Sciatic nerve (tissue), 2 donors: ENCODE measurements at regions not wholly inside any gene's neighbourhood (a gene's known extent, or its start where the extent isn't known, plus 50 kb on each side); places are given as distances from the start of the nearest gene placed in this dataset.
"Not testable (repeated sequence)": the region's sequence is repeated elsewhere in the genome, so short reads cannot be mapped to it uniquely, and the experiment has no call there.

Experiments used
- ATAC-seq: fragments of 200-7000 bp; cut with Tn5 transposase; one replicate; pipeline ENCODE4 v1.9.1; 2020; ENCODE audit warnings: mild to moderate bottlenecking, moderate library complexity
- DNase-seq: peaks from one replicate; pipeline ENCODE4 v3.0.0-alpha.2; 2020; ENCODE audit warnings: low spot score
- intact Hi-C: fragments of 100-400 bp; cut with DNase I; formaldehyde crosslinking; loops from one replicate; pipeline ENCODE4 v1.14.2; 2022
- donor health status: DM: no; HTN: no; CAD: no.
- donor health status: DM: no; HTN: no; CAD: no.

DNA sequence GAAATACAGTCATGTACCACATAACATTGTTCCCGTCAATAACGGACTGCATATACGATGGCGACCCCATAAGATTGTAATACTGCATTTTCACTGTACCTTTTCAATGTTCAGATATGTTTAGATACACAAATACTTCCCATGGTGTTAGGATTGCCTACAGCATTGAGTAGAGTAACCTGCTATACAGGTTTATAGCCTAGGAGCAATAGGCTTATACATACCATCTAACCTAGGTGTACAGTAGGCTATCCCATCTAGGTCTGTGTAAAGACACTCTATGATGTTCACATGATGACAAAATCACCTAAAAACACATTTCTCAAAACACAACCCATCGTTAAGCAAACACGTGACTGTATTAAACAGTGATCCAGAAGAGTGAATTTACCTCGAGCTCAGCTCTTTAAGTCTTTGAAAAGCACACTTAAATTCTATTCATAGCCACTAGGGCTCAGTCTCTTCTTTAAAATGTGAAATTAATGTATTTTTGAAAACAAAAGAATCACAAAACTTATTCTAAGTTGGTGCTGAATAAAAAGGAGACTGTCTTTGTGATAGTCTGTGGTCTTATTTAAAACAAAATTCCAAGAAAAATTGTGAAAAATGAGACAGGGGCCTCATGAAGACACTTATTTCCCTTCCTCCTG is 239.1 kb upstream of the ARID2 start:
- intact Hi-C loops = no loop called here
- ATAC-seq (no peak), DNase-seq (no peak)

DNA sequence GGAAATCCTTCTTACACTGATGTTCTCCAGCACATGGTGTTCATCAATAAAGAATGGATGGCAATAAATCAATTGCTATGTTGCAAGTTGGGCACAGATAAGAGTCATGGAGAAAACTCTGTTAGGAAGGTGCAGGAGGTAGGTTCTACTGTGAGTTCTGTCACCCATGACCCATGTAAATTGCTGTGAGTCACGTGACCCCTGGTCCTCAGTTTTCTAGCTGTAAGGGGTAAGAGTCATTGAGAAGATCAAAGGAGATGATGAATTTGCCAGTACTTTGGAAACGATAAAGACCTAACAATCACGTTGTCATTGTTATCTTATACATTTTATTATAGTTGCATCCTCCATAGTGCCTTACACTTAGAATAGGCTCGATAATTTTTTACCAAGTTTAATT is 235.2 kb upstream of the ARID2 start:
- intact Hi-C loops = no loop called here
- ATAC-seq = no peak

DNA sequence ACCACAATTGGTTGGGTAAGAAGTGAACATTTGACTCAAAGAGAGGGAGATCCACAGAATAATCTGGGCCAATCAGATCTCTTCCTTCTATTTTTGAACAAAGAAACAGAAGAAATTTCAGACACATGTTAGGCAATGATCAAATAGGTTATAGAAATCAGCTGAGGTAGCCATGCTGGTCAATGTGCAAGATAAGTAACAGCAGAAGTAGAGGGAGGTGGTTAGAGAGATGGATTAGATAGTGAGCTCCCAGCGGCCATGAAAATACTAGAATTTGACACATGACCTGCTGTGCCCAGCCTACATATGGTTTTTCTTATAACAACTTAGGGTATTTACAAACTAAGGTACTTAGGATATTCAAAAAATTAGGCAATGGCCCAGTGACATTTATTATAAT is 230.9 kb upstream of the ARID2 start:
- ATAC-seq = no peak
- no peak for DNase-seq
- intact Hi-C loops = no loop called here

More for the DNA sequence above, 235.2 kb upstream of the ARID2 start:
- no peak for DNase-seq

DNA sequence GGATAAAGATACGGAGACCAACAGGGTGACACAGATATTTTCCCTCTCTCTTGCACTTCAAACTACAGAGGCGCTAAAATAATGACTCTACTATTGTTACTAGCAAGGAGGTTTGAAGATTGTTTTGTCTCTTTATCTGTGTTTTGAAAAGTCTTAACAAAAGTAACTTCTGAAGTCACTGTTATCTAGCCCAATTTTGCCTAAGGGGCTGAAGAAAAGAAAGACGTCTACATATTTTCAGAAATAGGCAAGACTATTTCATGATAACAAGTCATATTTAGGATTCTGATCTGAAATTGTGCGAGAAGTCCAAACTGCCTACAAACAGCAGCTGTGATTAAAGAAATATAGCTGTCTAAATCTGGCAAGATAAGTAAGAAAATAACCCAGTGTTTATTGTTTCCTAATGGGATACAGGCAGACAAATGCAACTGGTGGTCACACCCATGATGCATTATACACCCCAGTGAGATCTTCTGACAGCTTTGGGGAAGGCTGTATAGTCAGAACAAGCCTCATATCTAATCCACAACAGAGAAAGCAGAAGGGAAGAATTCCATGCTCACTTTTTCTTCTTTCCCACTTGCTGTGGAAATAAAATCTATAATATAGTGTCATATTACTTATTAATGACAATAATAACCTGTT is 226.9 kb upstream of the ARID2 start:
- intact Hi-C loops = no loop called here
- DNase-seq = no peak
- ATAC-seq = no peak

DNA sequence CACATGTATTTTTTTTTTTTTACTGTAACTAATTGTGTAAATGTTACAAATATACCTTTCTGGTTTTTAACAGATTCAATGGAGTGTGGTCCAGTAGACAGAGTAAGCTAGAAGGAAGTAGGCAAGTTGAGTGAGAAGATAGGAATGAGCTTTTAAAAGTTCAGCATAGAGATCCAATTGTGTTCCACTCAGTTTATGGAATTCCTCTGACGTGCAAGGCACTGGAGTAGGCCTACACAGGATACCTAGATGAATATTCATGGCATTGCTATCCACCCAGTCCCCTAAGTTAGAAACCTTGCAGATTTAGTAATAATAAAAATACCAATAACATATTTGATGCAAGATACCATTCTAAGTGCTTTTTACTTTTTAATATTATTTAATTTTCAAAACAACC is 225.6 kb upstream of the ARID2 start:
- DNase-seq (no peak), ATAC-seq (no peak)
- intact Hi-C loops = no loop called here

DNA sequence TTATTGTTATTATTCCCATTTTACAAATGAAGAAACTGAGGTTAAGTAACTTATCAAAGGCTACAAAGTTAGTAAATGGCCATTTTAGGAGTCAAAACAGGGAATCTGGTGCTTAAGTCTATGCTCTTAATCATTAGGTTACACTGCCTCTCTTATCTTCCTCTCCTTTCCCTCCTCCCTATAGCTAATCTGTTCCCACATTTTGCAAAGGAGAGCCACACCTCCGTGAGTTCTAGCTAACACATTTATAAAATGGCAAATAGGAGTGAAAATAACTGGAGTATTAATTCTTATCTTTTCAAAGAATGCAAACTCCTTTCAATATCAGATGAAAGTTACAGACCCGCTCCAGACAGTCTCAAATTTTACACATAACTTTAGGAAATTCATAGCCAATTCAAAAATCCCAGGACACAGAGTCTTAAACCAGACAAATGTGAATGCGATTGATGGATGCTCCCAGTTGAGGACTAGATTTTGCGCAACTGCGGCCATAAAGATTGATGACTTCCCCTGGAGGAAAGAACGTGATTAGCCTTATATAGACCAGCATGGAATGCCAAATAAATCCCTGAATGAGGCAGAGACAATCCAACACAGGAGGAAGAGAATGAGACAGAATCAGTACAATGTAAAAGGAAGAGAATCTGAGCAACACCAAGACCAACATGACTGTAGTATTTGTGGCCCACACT is 225.0 kb upstream of the ARID2 start:
- ATAC-seq (no peak), DNase-seq (no peak)
- intact Hi-C loops = no loop called here

DNA sequence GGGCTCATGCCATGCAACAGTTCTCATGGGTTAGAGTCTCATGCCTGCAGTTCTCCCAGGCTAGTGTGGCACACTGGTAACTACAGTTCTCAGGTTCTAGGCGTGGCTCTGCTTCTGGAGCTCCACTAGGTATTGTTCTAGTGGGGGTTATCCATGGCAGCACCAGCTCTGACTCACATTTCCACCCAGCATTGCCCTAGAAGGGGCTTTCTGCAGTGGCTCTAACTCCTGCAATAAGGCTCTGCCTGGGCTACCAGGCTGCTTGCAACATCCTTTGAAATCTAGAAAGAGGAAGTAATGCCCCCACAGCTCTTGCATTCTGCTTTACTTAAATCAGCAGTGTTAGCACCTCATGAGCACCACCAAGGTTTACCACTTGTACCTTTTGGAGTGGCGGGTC is 220.3 kb upstream of the ARID2 start:
- ATAC-seq (no peak), DNase-seq (no peak)
- intact Hi-C loops = no loop called here

DNA sequence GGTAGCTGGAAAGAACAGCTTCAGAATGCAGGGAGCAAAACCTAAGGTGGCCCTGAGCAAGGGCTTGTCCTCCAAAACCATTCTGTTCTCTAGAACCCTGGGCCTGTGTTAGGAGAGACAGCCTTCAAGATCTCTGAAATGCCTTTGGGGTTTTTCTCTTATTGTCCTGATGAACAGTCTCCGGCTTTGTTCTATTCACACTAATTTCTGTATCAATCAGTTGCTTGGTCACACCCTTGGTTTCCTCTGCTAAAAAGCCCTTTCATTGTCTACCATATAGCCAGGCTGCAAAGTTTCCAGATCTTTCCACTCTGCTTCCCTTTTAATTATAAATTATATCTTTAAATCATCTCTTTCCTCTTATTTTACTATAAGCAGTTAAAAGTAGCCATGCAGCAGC is 219.9 kb upstream of the ARID2 start:
- no peak for ATAC-seq
- intact Hi-C loops = no loop called here
- no peak for DNase-seq

DNA sequence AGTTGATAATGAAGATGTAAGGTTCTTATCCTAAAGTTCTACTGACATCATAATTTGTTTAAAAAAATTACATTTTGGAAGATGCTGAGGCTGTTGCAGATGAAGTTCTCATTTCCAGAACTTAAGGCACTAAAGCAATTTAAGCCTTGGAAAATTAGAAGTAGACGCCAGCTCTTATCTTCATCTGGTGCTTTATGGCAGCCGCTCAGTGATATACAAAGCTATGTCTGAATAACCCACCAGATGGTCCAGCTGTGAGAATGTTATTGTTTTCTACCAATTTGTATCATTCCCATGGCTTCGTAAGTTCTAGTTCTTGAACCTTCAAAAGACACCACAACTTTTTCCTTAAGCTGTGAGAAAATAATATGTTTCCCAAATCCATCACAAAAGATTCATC is 212.1 kb upstream of the ARID2 start:
- DNase-seq = no peak
- no peak for ATAC-seq
- intact Hi-C loops = no loop called here

DNA sequence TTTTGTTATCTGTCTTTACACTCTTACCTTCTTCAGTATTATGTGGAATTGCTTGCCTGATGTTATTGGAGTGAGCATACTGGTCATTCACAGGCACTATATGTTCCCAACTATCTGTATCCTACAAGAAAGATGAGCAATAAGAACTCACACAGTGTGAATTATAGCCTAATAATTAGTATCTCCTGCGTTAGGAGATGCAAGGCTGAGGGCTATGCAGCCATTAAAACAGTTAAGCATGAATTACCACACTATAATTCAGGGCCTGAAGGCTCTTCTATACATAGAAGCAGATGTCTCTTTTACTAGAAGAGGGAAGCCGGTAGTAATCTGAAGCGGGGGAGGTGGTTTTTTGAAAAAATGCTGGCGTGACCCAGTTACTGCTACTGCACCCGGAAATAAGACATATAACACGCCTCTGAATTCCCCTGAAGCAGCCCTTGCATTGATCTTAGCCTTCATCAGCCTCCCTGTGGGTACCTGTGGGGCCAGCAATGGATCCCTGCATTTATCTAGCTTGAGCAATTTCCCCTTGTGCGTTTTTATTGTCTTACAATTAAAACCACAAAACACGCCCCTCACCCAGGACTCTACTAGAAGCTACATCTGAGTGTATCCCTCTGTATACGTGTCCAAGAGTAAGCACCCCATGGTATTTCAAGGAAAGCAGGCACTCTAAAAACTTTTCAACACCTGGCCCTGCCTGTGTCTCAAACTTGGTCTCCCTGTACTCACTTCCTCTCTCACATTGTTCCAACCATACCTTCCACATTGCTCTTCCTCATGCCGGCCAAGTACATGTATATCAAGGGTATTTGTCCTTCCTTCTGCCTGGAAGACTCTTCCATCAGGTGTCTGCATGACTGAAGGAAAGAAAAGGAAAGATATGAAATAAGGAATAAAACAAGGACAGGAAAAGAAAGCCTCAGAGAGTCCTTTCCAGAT is 210.9 kb upstream of the ARID2 start:
- no peak for ATAC-seq
- intact Hi-C loops = no loop called here

DNA sequence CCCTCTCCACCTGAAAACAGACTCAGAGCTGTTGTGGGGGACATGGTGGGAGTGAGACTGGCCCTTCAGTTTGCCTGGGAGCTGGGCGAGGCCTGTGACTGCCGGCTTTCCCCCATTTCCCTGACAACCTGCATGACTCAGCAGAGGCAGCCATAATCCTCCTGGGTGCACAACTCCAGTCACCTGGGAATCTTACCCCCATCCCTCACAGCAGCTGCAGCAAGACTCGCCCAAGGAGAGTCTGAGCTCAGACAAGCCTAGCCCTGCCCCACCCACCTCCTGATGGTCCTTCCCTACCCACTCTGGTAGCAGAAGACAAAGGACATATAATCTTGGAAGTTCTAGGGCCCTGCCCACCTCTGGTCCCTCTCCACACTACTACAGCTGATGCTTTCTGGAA is 207.3 kb upstream of the ARID2 start:
- ATAC-seq = no peak
- intact Hi-C loops = no loop called here
- DNase-seq = no peak

More for the DNA sequence above, 210.9 kb upstream of the ARID2 start:
- no peak for DNase-seq

DNA sequence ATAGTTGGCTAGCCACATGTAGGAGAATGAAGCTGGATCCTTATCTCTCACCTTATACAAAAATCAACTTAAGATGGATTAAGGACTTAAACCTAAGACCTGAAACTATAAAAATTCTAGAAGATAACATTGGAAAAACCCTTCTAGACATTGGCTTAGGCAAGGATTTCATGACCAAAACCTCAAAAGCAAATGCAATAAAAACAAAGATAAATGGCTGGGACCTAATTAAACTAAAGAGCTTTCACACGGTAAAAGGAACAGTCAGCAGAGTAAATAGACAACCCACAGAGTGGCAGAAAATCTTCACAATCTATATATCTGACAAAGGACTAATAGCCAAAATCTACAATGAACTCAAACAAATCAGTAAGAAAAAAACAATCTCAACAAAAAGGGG is 202.7 kb upstream of the ARID2 start:
- intact Hi-C loops, DNase-seq, ATAC-seq: not testable (repeated sequence)

DNA sequence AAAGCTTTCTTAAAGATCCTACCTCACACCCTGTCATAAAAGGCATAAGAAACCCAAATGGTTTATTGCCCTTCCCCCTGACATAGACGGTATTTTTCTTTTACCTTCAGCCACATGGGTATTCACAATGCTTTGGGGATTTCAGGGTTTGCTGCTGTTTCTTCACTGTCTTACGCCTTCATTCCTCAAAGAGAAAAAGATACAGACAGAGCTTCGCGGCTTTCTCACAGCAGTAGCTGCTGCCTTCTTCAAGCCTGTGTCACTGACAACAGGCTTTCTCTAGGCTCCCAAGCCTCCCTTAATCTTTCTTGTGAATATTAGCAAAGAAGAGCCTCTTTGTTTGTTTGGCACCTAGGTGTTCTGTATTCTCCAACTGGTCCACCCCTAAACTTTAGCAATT is 197.4 kb upstream of the ARID2 start:
- DNase-seq (no peak), ATAC-seq (no peak)
- intact Hi-C loops = no loop called here

DNA sequence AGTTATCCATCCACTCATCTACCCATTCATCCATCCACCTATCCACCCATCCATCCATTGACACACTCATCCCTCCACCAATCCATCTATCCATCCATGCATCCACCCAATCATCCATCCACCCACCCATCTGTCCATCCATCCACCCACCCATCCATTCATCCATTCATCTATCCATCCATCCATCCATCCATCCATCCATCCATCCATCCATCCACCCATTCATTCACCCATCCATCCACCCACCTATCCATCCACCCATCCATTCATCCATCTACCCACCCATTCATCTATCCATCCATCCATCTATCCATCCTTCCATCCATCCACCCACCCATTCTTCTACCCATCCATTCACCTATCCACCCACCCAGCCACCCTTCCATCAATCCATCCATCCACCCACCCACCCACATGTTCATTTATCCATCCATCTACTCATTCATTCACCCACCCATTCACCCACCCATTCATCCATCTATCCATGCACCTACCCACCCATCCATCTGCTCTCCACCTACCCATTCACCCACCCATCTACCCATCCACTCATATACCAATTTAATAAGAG is 193.8 kb upstream of the ARID2 start:
- intact Hi-C loops = no loop called here
- ATAC-seq (no peak), DNase-seq (no peak)

DNA sequence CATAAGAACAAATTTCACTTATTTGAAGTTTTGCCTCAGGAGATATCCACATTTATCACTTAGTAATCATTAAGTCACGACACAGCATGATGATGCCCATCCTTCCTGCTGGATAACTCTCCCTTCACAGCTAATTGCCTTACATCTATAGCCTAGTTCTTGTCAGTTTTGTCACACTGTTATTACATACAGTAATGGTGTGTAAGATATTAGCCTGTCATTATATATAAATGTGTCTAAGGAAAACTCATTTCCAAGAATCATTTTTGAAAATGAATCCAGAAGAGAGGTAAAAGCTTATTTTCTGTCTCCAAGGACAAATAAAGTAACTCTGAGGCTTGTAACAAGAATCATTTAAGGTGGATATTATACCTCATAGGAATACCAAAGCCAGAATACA is 193.2 kb upstream of the ARID2 start:
- intact Hi-C loops = no loop called here
- no peak for DNase-seq
- ATAC-seq = no peak

DNA sequence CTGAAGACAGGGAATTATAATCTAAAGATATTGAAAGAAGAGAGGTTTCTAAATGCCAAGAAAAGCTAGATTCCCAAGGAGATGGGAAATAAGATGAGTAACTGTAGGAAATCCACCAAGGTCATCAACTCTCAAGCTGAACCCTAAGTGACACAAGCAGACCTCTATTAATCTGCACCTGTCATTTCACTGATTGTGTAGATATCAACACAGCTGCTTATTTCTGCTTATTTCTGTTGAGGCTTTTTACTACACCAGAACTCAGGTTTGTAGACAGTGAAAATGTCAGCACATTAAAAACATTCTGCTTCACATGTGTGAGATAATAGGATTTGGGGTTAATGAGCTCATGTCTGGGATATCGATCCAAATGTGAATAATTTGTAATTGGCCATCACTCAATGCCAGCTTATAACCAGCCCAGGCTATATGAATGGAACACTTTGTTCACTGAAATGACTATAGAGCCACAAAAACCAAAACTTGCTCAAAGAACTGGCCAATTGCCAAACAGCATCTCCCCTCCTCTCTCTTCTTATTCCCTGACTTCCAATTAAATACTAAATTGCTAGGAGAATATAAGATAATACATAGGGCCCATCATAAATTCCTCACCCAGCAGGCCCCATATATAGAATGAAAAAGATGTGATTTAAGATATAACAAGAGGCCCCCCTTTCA is 188.7 kb upstream of the ARID2 start:
- intact Hi-C loops = no loop called here
- ATAC-seq (no peak), DNase-seq (no peak)

DNA sequence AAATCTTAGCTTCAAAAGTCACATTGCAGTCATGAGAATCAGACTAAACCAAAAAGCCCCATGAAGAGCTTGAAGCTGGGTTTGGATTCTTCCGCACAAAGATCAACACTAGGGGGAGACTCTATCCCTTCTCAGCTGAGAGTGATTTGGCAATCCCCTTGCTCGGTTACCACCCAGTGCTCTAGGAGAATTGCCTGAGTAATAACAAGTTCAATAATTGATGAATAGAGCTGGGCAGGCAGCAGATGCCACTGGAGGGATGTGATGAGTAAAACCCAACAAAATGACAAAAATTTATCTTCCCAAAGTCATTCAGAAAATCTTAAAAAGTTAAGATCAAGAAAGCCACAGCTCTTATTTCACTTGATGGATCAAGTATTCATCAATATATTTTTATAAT is 185.6 kb upstream of the ARID2 start:
- DNase-seq (no peak), ATAC-seq (peak; percentile 86)
- intact Hi-C loops = no loop called here

DNA sequence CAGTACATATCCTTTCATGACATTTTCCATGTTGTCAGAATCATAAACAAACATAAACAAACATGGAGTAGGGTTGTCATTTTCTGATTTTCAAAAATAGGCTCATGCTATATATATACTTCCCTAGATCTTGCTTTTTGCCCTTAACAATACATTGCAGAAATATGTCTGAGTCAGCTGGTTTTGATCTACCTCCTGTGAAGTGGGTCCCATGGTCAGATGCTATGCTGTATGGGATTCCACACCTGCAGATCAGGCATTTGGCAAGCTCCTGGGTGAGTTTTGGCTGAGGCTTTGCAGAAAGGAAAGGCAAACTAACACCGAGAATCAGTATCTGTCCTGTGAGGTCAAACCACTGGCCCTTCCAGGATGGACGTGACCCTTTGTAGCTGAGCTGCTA is 183.0 kb upstream of the ARID2 start:
- ATAC-seq (no peak), DNase-seq (no peak)
- intact Hi-C loops = no loop called here

DNA sequence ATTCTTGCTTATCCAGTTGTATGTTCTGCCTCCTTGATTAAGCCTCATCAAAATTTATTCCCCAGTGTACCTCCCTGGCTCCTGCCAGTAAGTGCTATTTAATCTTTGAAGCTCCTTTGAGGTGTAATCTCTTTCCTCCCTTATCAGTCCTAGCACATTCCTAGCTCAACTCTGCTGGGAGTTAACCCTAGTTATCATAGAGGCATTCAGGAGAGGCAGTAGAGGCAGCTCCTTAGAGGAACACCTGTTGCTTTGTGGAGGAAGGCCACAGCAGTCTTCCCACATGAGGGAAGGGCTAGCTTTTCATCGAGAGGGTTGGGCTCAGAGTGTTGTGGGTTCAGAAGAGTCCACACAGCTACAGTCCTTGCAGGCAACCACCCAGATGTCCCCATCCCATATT is 182.4 kb upstream of the ARID2 start:
- intact Hi-C loops = no loop called here
- no peak for DNase-seq
- no peak for ATAC-seq
